Heart right ventricle (tissue), 16 donors: ENCODE measurements at regions not wholly inside any gene's neighbourhood (a gene's known extent, or its start where the extent isn't known, plus 50 kb on each side); places are given as distances from the start of the nearest gene placed in this dataset.

Source experiments
- ATAC-seq, 8 donors: fragments of 200-7000 bp; cut with Tn5 transposase; one replicate each; pipeline ENCODE4 v1.9.1; 2020; ENCODE audit warnings: mild to moderate bottlenecking in 8 of 8, moderate library complexity in 8 of 8, moderate number of reproducible peaks in 1 of 8
- DNase-seq, 2 donors: peaks; one replicate each; pipeline ENCODE4 v3.0.0-alpha.2; 2020
- H3K27ac ChIP-seq, 10 donors: fragments of 200-600 bp; sonication (generic) in 2 of 10; one replicate each; pipeline versions ENCODE4 v1.5.0 to v1.8.0; 2020 to 2022; ENCODE audit warnings: mild to moderate bottlenecking in 3 of 10
- H3K27me3 ChIP-seq, 7 donors: fragments of 200-600 bp; one replicate each; pipeline ENCODE4 v1.8.0; 2021 to 2022; ENCODE audit warnings: mild to moderate bottlenecking in 2 of 7
- H3K36me3 ChIP-seq, 9 donors: fragments of 200-600 bp; sonication (generic) in 1 of 9; one replicate each; pipeline versions ENCODE4 v1.5.0 to v1.8.0; 2020 to 2022; ENCODE audit warnings: mild to moderate bottlenecking in 2 of 9
- H3K4me1 ChIP-seq, 9 donors: fragments of 200-600 bp; sonication (generic) in 1 of 9; one replicate each; pipeline versions ENCODE4 v1.5.0 to v1.8.0; 2020 to 2022; ENCODE audit warnings: mild to moderate bottlenecking in 4 of 9
- H3K4me3 ChIP-seq, 10 donors: fragments of 200-600 bp; sonication (generic) in 2 of 10; one replicate each; pipeline versions ENCODE4 v1.5.0 to v1.8.0; 2020 to 2022; ENCODE audit warnings: mild to moderate bottlenecking in 7 of 10, moderate library complexity in 2 of 10
- H3K9me3 ChIP-seq, 11 donors: fragments of 200-600 bp in 10 of 11; sonication (generic) in 2 of 11; one replicate each; pipeline versions ENCODE4 v1.5.0 to v1.8.0; 2013 to 2022; ENCODE audit warnings: mild to moderate bottlenecking in 2 of 11, control low read depth in 1 of 11, moderate library complexity in 1 of 11
- CTCF ChIP-seq, 9 donors: fragments of 200-600 bp; sonication (generic) in 2 of 9; IDR thresholded peaks; one replicate each; pipeline versions ENCODE4 v1.5.0 to v1.8.0; 2021 to 2022; ENCODE audit warnings: antibody characterized with exemption in 9 of 9, mild to moderate bottlenecking in 5 of 9, moderate library complexity in 1 of 9
- WGBS, 2 donors: extraction: QIAGEN DNeasy Blood & Tissue Kit; methylation state at CpG; one replicate each; pipeline ENCODE4 v1.1.7; 2013; ENCODE audit warnings: inconsistent platforms in 1 of 2; 5-methylcytosine and 5-hydroxymethylcytosine counted together
- intact Hi-C, 10 donors: fragments of 100-400 bp; cut with DNase I; formaldehyde crosslinking; loops; one replicate each; pipeline versions ENCODE4 v1.11.1 to v1.14.2; 2022
- donor health status: Arrhythmogenic right ventricular cardiomyopathy.
- donor health status: ischemic (EF 13 %, LVEDD 7.1; RV severe dilation, severe dysfunction).
- donor health status: healthy with polysubstance abuse.
- donor health status: DM: no; HTN: yes; CAD: no.
- donor health status: DM: no; HTN: no; CAD: no.
- donor health status: ischemic (EF 25% LVEDD 6.9; RV normal size, moderate dysfunction).
- donor health status: ischemic (EF 25% LVEDD 5.7; RV mildly dilated, moderate dysfunction).
- donor health status: healthy.
- donor health status: DM: yes; HTN: yes; CAD: no.
- donor health status: Ischemic cardiomyopathy.
- donor health status: ischemic (EF 35%, LVEDD 5.7; RV mildly dilated, moderate dysfunction).
- donor health status: nonischemic (EF 11% LVEDD 7.7; RV severe dilation, severe dysfunction).
- donor health status: DM: yes; HTN: yes; CAD: no.
- donor health status: PGD.
- donor health status: ischemic (EF 29% LVEDD 5.4; RV normal size, mild dysfunction).
- donor health status: nonischemic (EF 23%, LVEDD 6.1; RV moderate dilation, normal function).

- H3K9me3 ChIP-seq = peaks cover 0 to 6% (median 0%) of the 10 kb centered on the region in 11 donors
- no peak overlapping the region for H3K27ac ChIP-seq
- intact Hi-C loops = no loop called here
- H3K27me3 ChIP-seq = no peaks in the 10 kb centered on the region
- DNase-seq = no peak
- no peak for TF ChIP-seq CTCF (IDR thresholded peaks at IDR 0.05)
- H3K4me1 ChIP-seq = peaks cover 0 to 7% (median 0%) of the 10 kb centered on the region in 9 donors
- H3K36me3 ChIP-seq = no peaks in the 10 kb centered on the region
- no peak for ATAC-seq
- no peak overlapping the region for H3K4me3 ChIP-seq
Measured at GRCh38 chr5:124839371-124839998, 93.0 kb upstream of the ZNF608 start.

GRCh38 chr5:124841829-124842712 is 95.6 kb upstream of the ZNF608 start:
- ATAC-seq (peak; percentile 47 to 84 (median 58)), DNase-seq (peak in 1 of 2 donors; percentile 24)
- no peaks in the 10 kb centered on the region for H3K36me3 ChIP-seq
- no peak for TF ChIP-seq CTCF (IDR thresholded peaks at IDR 0.05)
- H3K27me3 ChIP-seq = no peaks in the 10 kb centered on the region
- peaks cover 0 to 7% (median 0%) of the 10 kb centered on the region in 9 donors for H3K4me1 ChIP-seq
- 88 to 91% methylated on average over 12 of the region's 12 CpGs for WGBS, 2 donors
- intact Hi-C loops = no loop called here
- H3K27ac ChIP-seq = no peak overlapping the region
- H3K4me3 ChIP-seq = no peak overlapping the region
- H3K9me3 ChIP-seq = no peaks in the 10 kb centered on the region

GRCh38 chr5:124842725-124843595 is 96.5 kb upstream of the ZNF608 start:
- Histone ChIP-seq H3K36me3 (no peaks in the 10 kb centered on the region), H3K9me3 (no peaks in the 10 kb centered on the region), H3K27me3 (no peaks in the 10 kb centered on the region), H3K4me3 (no peak overlapping the region), H3K4me1 (peaks cover 0 to 7% (median 0%) of the 10 kb centered on the region in 9 donors), H3K27ac (peak overlapping the region in 1 of 10 donors; percentile 21)
- ATAC-seq (peak; percentile 38 to 90 (median 60)), DNase-seq (peak in 1 of 2 donors; percentile 15)
- TF ChIP-seq CTCF (IDR thresholded peaks at IDR 0.05) = no peak
- 90 to 96% methylated on average over 10 of the region's 10 CpGs for WGBS, 2 donors
- intact Hi-C loops = no loop called here

GRCh38 chr5:124843596-124843899 is 97.1 kb upstream of the ZNF608 start:
- DNase-seq = no peak
- Histone ChIP-seq H3K4me3 (no peak overlapping the region), H3K4me1 (peaks cover 0 to 7% (median 0%) of the 10 kb centered on the region in 9 donors), H3K27me3 (no peaks in the 10 kb centered on the region), H3K36me3 (no peaks in the 10 kb centered on the region), H3K27ac (peak overlapping the region in 1 of 10 donors; percentile 21), H3K9me3 (no peaks in the 10 kb centered on the region)
- peak in 2 of 8 donors; percentile 21 to 35 for ATAC-seq
- TF ChIP-seq CTCF (IDR thresholded peaks at IDR 0.05) = no peak
- WGBS, 2 donors = 87 to 93% methylated on average over 4 of the region's 4 CpGs
- intact Hi-C loops = no loop called here
